AG08395 (cell line): ENCODE measurements at regions not wholly inside any gene's neighbourhood (a gene's known extent, or its start where the extent isn't known, plus 50 kb on each side); places are given as distances from the start of the nearest gene placed in this dataset.
"Not testable (repeated sequence)": the region's sequence is repeated elsewhere in the genome, so short reads cannot be mapped to it uniquely, and the experiment has no call there.

ENCODE experiments used
- DNase-seq: peaks from one replicate; pipeline ENCODE4 v3.0.0; 2012; ENCODE audit warnings: mixed read lengths, low spot score

- DNase-seq: no peak
These were observed 599.4 kb upstream of the CDH5 start for GRCh38 chr16:65767125-65767524.

GRCh38 chr16:65763640-65764305 is 602.7 kb upstream of the CDH5 start:
- DNase-seq: no peak

- DNase-seq: no peak
These were observed 605.6 kb upstream of the CDH5 start for GRCh38 chr16:65760874-65761273.

GRCh38 chr16:65758620-65759019 is 607.9 kb upstream of the CDH5 start:
- DNase-seq: no peak

- DNase-seq: no peak
These were observed 609.4 kb upstream of the CDH5 start for GRCh38 chr16:65757064-65757463.

GRCh38 chr16:65756163-65756562 is 610.3 kb upstream of the CDH5 start:
- no peak for DNase-seq

- DNase-seq: peak; percentile 81
These were observed 611.4 kb upstream of the CDH5 start for GRCh38 chr16:65754820-65755691.

GRCh38 chr16:65752522-65752844 is 614.0 kb upstream of the CDH5 start:
- DNase-seq: no peak

- no peak for DNase-seq
These were observed 614.6 kb upstream of the CDH5 start for GRCh38 chr16:65751622-65752521.

- no peak for DNase-seq
These were observed 617.0 kb upstream of the CDH5 start for GRCh38 chr16:65749506-65749905.

GRCh38 chr16:65746941-65747340 is 619.5 kb upstream of the CDH5 start:
- DNase-seq: no peak

GRCh38 chr16:65745201-65745708 is 621.2 kb upstream of the CDH5 start:
- no peak for DNase-seq

- DNase-seq: no peak
These were observed 622.1 kb upstream of the CDH5 start for GRCh38 chr16:65744401-65744800.

- no peak for DNase-seq
These were observed 621.7 kb upstream of the CDH11 start for GRCh38 chr16:65743558-65743957.

GRCh38 chr16:65740711-65741110 is 618.8 kb upstream of the CDH11 start:
- peak; percentile 20 for DNase-seq

GRCh38 chr16:65739518-65739917 is 617.7 kb upstream of the CDH11 start:
- DNase-seq: no peak

- DNase-seq: no peak
These were observed 616.0 kb upstream of the CDH11 start for GRCh38 chr16:65737831-65738230.

- DNase-seq: not testable (repeated sequence)
These were observed 613.8 kb upstream of the CDH11 start for GRCh38 chr16:65735615-65736014.

- DNase-seq: no peak
These were observed 611.9 kb upstream of the CDH11 start for GRCh38 chr16:65733721-65734120.

GRCh38 chr16:65731833-65732232 is 610.0 kb upstream of the CDH11 start:
- no peak for DNase-seq

- DNase-seq: no peak
These were observed 606.8 kb upstream of the CDH11 start for GRCh38 chr16:65728652-65729051.

- DNase-seq: no peak
These were observed 606.3 kb upstream of the CDH11 start for GRCh38 chr16:65728167-65728566.
